ENCODE measurements at regions not wholly inside any gene's neighbourhood (a gene's known extent, or its start where the extent isn't known, plus 50 kb on each side); places are given as distances from the start of the nearest gene placed in this dataset.

DNA sequence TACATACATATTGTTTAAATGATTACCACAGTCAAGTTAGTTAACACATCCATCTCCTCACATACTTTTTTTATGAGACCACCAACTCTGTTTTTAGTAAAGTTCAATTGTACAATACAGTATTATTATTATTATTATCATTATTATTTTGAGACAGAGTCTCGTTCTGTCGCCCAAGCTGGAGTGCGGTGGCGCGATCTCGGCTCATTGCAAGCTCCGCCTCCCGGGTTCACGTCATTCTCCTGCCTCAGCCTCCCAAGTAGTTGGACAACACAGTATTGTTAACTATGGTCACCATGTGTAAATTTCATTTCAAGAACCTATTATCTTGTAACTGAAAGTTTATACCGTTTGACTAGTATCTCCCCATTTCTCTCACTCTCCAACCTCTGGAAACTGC lies 942.0 kb upstream of the FBXO33 start:
- DNase-seq (ENCODE audit: low spot score in 2 of 2), result no peak

DNA sequence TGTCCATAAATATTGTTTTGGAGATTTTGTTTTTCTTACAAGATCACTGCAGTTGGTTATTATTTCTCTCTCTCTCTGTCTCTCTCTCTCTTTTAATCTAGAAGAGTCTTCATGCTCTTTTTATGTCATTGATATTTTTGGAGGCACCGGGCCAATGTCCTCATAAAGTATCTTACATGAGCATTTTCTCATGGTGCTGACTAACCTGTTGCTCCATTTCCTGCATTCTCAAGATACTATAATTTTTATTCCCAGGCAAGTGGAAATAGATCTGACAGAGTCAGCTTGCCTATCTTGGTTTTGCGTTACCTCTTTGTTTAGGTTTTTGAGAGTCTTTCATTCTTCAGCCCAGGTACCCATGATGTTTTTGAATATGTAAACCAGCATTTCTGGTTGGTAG lies 938.8 kb upstream of the FBXO33 start:
- TF ChIP-seq, protein P1, sequence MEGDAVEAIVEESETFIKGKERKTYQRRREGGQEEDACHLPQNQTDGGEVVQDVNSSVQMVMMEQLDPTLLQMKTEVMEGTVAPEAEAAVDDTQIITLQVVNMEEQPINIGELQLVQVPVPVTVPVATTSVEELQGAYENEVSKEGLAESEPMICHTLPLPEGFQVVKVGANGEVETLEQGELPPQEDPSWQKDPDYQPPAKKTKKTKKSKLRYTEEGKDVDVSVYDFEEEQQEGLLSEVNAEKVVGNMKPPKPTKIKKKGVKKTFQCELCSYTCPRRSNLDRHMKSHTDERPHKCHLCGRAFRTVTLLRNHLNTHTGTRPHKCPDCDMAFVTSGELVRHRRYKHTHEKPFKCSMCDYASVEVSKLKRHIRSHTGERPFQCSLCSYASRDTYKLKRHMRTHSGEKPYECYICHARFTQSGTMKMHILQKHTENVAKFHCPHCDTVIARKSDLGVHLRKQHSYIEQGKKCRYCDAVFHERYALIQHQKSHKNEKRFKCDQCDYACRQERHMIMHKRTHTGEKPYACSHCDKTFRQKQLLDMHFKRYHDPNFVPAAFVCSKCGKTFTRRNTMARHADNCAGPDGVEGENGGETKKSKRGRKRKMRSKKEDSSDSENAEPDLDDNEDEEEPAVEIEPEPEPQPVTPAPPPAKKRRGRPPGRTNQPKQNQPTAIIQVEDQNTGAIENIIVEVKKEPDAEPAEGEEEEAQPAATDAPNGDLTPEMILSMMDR (IDR thresholded peaks at IDR 0.05), result no peak
- TF ChIP-seq POLR2A (IDR thresholded peaks at IDR 0.05), result no peak
- no peak for TF ChIP-seq EP300 (IDR thresholded peaks at IDR 0.05)
- no peaks in the 10 kb centered on the region for H3K27me3 ChIP-seq
- H3K4me1 ChIP-seq, result no peaks in the 10 kb centered on the region
- WGBS, 2 donors, result 48 to 52% methylated on average over 2 of the region's 2 CpGs
- no peak overlapping the region for H3K4me3 ChIP-seq
- no peak for DNase-seq (ENCODE audit: low spot score in 2 of 2)
- no peaks in the 10 kb centered on the region for H3K36me3 ChIP-seq
- no peak overlapping the region for H3K27ac ChIP-seq
- H3K9me3 ChIP-seq, result no peaks in the 10 kb centered on the region

More for the DNA sequence above, 942.0 kb upstream of the FBXO33 start:
- no peak overlapping the region for H3K27ac ChIP-seq
- H3K27me3 ChIP-seq, result no peaks in the 10 kb centered on the region
- H3K9me3 ChIP-seq, result no peaks in the 10 kb centered on the region
- WGBS, 2 donors, result 92 to 95% methylated on average over 10 of the region's 10 CpGs
- no peaks in the 10 kb centered on the region for H3K4me1 ChIP-seq
- TF ChIP-seq, protein P1 (IDR thresholded peaks at IDR 0.05), result no peak
- TF ChIP-seq POLR2A (IDR thresholded peaks at IDR 0.05) (no peak), EP300 (IDR thresholded peaks at IDR 0.05) (no peak)
- H3K36me3 ChIP-seq, result no peaks in the 10 kb centered on the region
- H3K4me3 ChIP-seq, result no peak overlapping the region

DNA sequence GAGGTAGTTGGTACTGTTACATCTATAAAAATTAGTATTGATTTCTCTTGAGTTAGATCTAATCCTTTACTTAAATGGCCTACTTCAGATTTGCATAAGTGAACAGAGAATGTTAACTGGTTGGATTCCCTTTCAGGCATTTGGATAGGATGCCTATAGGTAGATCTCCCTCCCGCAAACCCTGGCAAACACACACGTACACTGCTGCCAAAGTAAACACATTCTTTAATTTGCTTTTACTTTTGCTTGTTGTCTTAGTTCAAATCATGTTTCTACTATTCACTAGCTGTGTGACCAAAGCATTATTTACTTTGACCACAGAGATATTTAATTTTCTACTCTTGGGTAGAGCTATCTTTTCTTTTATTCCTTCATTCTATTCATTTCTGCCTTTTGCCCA lies 936.1 kb upstream of the FBXO33 start:
- no peaks in the 10 kb centered on the region for H3K4me1 ChIP-seq
- no peaks in the 10 kb centered on the region for H3K27me3 ChIP-seq
- WGBS, 2 donors, result 40 to 51% methylated on average over 2 of the region's 2 CpGs
- DNase-seq (ENCODE audit: low spot score in 2 of 2), result no peak
- no peak overlapping the region for H3K4me3 ChIP-seq
- H3K9me3 ChIP-seq, result no peaks in the 10 kb centered on the region
- H3K36me3 ChIP-seq, result no peaks in the 10 kb centered on the region
- H3K27ac ChIP-seq, result no peak overlapping the region
- TF ChIP-seq POLR2A (IDR thresholded peaks at IDR 0.05) (no peak), EP300 (IDR thresholded peaks at IDR 0.05) (no peak)
- TF ChIP-seq, protein P1 (IDR thresholded peaks at IDR 0.05), result no peak

DNA sequence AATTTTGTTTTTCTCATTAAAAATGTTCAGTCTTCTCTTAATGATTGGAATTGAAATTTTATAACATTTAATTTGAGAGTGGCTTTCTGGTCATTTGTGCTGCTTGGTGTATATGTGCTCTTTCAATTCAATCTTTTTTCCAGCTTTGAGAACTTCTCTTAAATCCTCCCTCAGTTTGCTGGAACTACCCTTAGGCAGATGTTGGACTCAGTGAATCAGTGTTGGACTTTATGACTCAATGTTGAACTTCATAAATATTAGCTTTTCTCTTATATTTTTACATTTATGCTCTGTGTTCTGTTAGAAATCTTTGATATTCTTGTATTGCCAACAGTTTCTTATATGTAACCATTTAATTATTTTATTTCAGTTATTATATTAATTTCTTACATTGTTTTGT lies 935.5 kb upstream of the FBXO33 start:
- H3K27ac ChIP-seq, result no peak overlapping the region
- H3K27me3 ChIP-seq, result no peaks in the 10 kb centered on the region
- H3K36me3 ChIP-seq, result no peaks in the 10 kb centered on the region
- TF ChIP-seq EP300 (IDR thresholded peaks at IDR 0.05), result no peak
- no peak for DNase-seq (ENCODE audit: low spot score in 2 of 2)
- no peaks in the 10 kb centered on the region for H3K4me1 ChIP-seq
- no peak overlapping the region for H3K4me3 ChIP-seq
- H3K9me3 ChIP-seq, result no peaks in the 10 kb centered on the region

DNA sequence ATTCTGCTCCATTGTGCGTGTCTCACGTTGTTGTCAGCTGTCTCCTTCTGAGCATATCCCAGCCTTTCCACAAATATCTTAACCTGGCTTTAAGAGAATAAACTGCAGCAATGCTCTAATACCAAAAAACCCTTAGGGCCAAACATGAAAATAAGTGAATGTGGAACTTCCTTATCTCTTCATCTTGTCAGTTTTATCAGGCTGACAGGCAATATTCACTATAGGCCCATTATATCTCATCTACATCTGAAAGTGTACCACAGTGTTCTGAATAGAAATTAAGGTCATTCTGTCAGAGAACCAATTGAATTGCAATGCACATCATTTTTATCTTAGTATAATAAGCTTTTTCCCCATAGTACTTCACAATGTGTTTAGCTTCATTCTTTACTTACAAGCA lies 933.1 kb upstream of the FBXO33 start:
- Histone ChIP-seq H3K27ac (no peak overlapping the region), H3K36me3 (no peaks in the 10 kb centered on the region), H3K4me1 (no peaks in the 10 kb centered on the region), H3K27me3 (no peaks in the 10 kb centered on the region), H3K9me3 (no peaks in the 10 kb centered on the region), H3K4me3 (no peak overlapping the region)
- WGBS, 2 donors, result 53 to 54% methylated on average over 2 of the region's 2 CpGs
- TF ChIP-seq, protein P1 (IDR thresholded peaks at IDR 0.05), result no peak
- TF ChIP-seq POLR2A (IDR thresholded peaks at IDR 0.05) (no peak), EP300 (IDR thresholded peaks at IDR 0.05) (no peak)
- DNase-seq (ENCODE audit: low spot score in 2 of 2), result no peak

DNA sequence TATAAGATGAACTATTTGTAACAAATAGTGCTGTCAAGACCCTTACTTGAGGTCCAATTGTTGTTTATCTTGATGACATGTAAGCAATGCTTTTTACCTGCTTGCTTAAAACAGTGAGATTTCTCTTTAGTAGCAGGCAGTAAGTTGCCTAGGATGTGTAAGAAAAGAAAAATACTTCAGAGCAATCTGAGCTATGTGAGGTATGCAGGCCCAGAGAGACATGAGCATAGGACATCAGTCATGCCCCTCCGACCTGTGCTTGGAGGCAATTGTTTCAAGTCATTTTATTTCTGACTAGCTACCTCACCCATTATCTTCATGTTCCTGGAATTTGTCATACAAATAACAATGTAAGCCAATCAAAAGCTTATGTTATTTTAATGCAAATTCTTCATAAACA lies 930.6 kb upstream of the FBXO33 start:
- Histone ChIP-seq H3K4me3 (no peak overlapping the region), H3K27ac (no peak overlapping the region), H3K36me3 (no peaks in the 10 kb centered on the region), H3K4me1 (no peaks in the 10 kb centered on the region), H3K9me3 (no peaks in the 10 kb centered on the region), H3K27me3 (no peaks in the 10 kb centered on the region)
- no peak for TF ChIP-seq EP300 (IDR thresholded peaks at IDR 0.05)
- TF ChIP-seq POLR2A (IDR thresholded peaks at IDR 0.05), result no peak
- TF ChIP-seq, protein P1 (IDR thresholded peaks at IDR 0.05), result no peak
- DNase-seq (ENCODE audit: low spot score in 2 of 2), result no peak
- whole genome bisulfite sequencing, 2 donors, result 59 to 72% methylated on average over 1 of the region's 1 CpG
